Activated CD8-positive, alpha-beta memory T cell treated with anti-CD3 and anti-CD28 coated beads for 36 hours (primary cell): ENCODE measurements at regions not wholly inside any gene's neighbourhood (a gene's known extent, or its start where the extent isn't known, plus 50 kb on each side); places are given as distances from the start of the nearest gene placed in this dataset.

Experiments
- CTCF ChIA-PET: fragments of 350-600 bp; sonication (Branson Sonifier 250); formaldehyde crosslinking; loops from one replicate; lab custom pipeline; 2021; ENCODE audit warnings: antibody characterized with exemption; lab: Charles Lee
- POLR2A ChIA-PET: fragments of 350-600 bp; sonication (Branson Sonifier 250); formaldehyde crosslinking; loops from one replicate; lab custom pipeline; 2021; ENCODE audit warnings: antibody characterized with exemption; lab: Charles Lee

DNA sequence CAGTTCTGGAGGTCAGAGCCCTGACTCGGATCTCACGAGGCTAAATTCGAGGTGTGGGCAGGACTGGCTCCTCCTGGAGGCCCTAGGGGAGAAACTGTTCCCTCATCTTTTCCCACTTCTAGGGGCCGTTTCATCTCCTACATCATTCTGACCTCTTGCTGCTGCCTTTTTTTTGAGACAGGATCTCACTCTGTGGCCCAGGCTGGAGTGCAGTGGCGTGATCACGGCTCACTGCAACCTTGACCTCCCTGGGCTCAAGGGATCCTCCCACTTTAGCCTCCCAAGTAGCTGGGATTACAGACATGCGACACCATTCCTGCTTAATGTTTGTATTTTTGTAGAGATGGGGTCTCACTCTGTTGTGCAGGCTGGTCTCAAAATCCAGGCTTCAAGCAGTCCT lies 244.1 kb upstream of the GSE1 start:
- POLR2A ChIA-PET: no interaction called here
- CTCF ChIA-PET: no interaction called here

GRCh38 chr16:85369741-85370528 lies 243.2 kb upstream of the GSE1 start:
- ChIA-PET CTCF (interaction anchor here (1.2 kb wide), 1 partner anchor 24 kb away, joined by 3 read pairs; no protein-coding TSS in a partner anchor), POLR2A (no interaction called here)

DNA sequence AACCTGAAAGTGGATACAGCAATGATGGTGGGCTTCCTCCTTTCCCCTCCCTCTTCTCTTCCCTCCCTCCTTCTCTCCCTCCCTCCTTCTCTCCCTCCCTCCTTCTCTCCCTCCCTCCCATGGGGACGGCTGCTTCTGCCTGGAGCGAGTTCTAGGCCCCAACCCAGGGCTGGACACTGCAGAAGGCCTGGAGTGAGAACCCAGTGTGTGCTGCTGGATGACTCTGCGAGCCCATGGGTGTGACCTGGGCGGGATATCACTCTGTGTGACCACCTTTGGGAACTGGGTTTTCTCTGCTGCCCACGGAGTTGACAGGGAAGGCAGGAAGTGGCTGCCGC lies 242.6 kb upstream of the GSE1 start:
- ChIA-PET CTCF (interaction anchor here (0.9 to 1.2 kb wide), 2 partner anchors 23 to 239 kb away, joined by 3 read pairs; no protein-coding TSS in a partner anchor), POLR2A (no interaction called here)

DNA sequence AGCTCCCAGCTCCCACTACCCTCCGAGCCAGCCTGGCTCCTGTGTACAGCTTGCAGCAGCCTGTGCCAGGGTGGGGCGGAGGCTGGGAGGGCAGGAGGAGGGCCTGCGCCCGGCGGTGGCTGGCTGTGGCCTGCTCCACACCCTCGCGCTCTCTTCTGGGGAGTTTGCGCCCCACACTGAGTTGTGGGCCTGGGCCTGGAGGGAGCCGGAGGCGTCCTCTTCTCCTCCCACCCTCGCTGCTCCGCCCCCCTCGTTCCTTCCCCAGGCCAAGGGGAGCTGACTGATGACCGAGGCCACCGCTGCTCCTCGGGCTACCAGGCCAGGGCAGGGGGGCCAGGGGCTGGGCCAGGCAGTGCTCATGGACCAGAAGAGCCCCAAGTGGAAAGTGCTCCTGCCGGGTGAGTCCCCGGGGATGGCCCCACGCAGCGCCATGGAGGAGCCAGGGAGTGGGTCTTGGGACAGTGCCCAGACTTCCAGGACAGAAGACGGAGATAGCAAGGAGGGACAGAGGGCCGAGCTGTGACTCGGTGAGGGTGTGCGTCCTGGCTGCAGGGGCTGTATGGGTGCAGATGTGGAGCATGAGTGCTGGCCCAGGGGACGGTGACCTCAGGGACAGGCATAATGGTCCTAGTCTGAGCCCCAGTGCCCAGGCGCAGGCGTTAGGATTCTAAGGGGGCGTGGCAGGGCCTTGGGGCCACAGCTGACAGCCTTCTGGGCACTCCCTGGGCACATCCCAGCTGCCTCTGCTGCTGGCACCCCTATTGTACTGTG lies 242.1 kb upstream of the GSE1 start:
- ChIA-PET POLR2A (no interaction called here), CTCF (interaction anchor here (0.8 to 1.6 kb wide), 4 partner anchors 44 to 245 kb away, joined by 3 to 4 read pairs (median 4); no protein-coding TSS in a partner anchor)

- POLR2A ChIA-PET: no interaction called here
- CTCF ChIA-PET: interaction anchor here (0.8 to 1.6 kb wide), 5 partner anchors 21 to 244 kb away, joined by 3 to 4 read pairs (median 4); no protein-coding TSS in a partner anchor
Observed at GRCh38 chr16:85371948-85372347, 241.2 kb upstream of the GSE1 start.

DNA sequence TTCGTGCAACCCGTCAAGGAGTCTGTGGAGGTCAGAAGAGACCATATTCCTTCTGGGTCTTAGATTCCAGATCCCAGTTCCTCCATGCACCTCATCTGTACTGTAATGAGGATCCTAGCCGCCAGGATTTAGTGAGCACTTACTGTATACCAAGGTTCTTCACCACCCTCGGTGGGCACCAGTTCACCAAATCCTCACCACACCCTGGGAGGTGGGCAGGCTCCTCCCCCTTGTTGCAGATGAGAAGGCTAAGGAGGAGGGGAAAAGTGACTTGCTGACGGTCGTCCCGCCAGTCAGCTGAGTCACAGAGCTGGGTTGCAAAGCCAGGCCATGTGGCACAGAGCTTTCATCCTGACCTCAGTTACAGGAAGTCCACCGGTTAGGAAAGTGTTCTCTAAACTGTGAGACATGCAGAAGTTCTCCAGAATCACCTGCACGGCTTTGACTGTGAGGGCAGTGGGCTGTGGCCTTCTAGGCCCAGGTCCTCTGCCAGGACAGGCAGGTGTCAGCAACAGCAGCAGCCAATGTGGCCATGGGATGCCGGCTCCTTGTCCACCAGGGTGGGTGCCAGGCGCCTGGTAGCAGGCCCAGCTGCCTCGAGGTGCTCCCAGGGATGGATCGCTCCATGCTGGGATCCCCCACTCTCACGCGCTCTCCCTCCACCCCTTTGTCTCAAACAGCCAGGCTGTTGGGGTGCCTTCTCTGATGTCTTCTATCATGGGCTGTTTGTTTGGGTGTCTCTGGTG lies 240.3 kb upstream of the GSE1 start:
- POLR2A ChIA-PET: no interaction called here
- CTCF ChIA-PET: interaction anchor here (0.7 to 1.6 kb wide), 5 partner anchors 20 to 243 kb away, joined by 3 to 4 read pairs (median 4); no protein-coding TSS in a partner anchor

GRCh38 chr16:85373741-85374570 lies 239.2 kb upstream of the GSE1 start:
- ChIA-PET POLR2A (no interaction called here), CTCF (no interaction called here)

GRCh38 chr16:85374571-85374872 lies 238.6 kb upstream of the GSE1 start:
- ChIA-PET CTCF (no interaction called here), POLR2A (no interaction called here)

DNA sequence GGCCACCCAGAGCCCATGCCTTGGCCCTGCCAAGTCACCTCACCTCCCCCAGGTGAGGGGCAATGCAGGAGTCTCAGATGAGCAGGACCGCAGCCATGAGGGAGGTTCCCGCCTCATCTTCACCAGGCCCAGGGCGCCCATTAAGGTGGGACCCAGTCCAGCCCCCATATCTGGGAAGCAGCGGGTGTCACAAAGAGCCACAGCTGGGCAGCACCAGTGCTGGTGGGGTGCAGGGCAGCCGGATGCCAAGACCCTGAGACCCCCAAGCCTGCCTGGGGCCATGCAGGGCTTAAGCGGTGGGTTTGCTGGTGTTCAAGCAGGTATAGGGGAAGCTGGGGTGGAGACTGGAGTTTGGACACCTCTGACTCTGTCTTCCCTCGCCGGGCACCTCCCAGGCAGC lies 237.8 kb upstream of the GSE1 start:
- CTCF ChIA-PET: no interaction called here

GRCh38 chr16:85376292-85377095 lies 236.6 kb upstream of the GSE1 start:
- CTCF ChIA-PET: no interaction called here
- POLR2A ChIA-PET: interaction anchor here (0.6 kb wide), 1 partner anchor 207 kb away, joined by 3 read pairs; no protein-coding TSS in a partner anchor

More for the DNA sequence above, 237.8 kb upstream of the GSE1 start:
- POLR2A ChIA-PET: no interaction called here

DNA sequence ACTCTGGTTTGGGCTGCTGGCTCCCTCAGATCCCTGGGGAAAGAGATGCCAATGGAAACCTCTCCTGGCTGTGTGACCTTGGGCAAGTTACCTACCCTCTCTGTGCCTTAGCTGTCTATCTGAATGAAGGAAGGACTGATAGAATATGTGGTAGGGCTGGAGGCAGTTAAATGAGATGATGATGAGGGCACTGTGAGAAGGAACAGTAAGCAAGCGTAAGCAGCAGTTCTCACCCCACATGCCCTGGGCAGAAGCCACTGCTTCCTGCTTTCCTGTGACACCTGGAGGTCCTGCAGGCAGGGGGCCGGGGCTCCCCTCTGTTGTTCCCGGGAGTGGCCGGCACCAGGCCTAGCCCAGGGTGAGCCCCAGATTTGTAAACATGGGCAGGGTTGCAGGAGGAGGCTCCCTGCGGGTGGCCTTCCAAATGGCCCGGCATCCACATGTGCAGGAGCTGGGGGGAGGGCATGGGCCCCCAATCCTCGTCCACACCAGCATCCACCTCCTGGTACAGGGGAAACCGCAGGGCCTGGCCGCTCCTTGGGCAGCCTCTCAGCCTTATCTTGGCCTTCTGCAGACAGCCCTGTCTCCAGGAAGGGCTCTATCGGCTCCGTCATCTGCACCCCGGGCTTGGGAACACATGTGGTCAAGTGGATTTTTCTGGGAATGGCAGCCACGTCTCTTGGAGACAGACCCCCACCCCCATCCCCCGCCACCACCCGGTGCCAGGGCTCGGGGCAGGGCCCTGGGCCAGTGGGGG lies 235.6 kb upstream of the GSE1 start:
- POLR2A ChIA-PET: no interaction called here

GRCh38 chr16:85378145-85379040 lies 234.7 kb upstream of the GSE1 start:
- POLR2A ChIA-PET: no interaction called here

More for the DNA sequence above, 235.6 kb upstream of the GSE1 start:
- CTCF ChIA-PET: interaction anchor here (0.6 kb wide), 1 partner anchor 367 kb away, joined by 3 read pairs; no protein-coding TSS in a partner anchor

GRCh38 chr16:85379041-85380001 lies 233.8 kb upstream of the GSE1 start:
- POLR2A ChIA-PET: no interaction called here
- CTCF ChIA-PET: no interaction called here

More at GRCh38 chr16:85378145-85379040, 234.7 kb upstream of the GSE1 start:
- CTCF ChIA-PET: no interaction called here

GRCh38 chr16:85380002-85380395 lies 233.1 kb upstream of the GSE1 start:
- CTCF ChIA-PET: no interaction called here
- POLR2A ChIA-PET: no interaction called here
